ENCODE measurements at regions not wholly inside any gene's neighbourhood (a gene's known extent, or its start where the extent isn't known, plus 50 kb on each side); places are given as distances from the start of the nearest gene placed in this dataset.

DNA sequence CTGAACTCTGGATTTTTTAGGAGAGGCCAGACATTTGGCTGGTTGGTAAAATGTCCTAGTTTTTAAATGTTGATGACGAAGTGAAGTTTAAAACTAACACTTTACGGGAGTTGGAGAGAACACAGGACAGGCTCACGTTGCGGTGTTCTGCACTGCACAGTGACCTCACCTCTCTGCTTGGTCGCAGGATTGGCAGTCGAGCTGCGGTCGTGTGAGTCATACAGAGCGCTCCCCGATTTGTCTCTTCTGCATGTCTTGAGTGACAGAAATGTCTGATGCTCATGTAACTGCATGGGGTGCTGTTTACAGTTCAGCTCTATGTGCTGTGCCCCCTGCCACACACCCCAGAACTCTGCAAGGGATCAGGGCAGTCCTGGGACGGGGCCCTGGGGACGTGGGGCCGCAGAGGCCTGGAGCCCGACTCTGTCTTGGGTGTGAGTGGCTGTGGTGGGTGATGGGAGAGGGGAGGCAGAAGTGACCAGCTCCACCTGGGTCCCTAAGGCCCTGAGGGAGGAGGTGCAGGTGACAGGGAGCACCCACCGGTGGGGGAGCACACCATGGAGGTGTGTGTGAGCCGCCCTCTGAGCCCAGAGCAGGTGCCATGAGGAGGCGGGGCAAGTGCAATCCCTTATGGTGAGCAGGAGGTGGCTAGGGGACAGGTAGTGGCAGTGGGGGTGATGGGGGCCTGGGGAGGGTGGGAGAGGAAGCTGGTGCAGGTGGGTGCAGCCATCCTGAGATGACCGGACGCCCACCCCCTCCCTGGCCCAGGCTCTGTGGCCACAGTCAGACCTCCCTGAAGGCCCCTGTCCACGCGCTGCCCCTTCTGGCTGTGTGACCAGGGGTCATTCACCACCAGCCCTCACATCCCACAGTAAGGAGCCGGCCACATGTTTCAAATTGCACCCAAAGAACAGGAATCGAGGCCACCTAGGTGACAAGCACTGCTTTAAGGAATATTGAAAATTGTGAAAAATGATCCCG, 77.9 kb upstream of the ADRA2C start:
- TF ChIP-seq ZNF570 (CRISPR knock-in tag; IDR thresholded peaks at IDR 0.05; ENCODE audit: borderline replicate concordance): no peak
- no peak overlapping the region for H3K27ac ChIP-seq (ENCODE audit: extremely low read length, insufficient read depth, low read length)
- no peaks in the 10 kb centered on the region for H4K20me1 ChIP-seq (ENCODE audit: insufficient read depth, low read length)
- BruUV-seq (replicated peaks): no TSS peak
- H3K4me2 ChIP-seq (ENCODE audit: low read depth, low read length): no peak overlapping the region
- no peak overlapping the region for H3K4me3 ChIP-seq (replicated peaks in 1 of 3; ENCODE audit: insufficient read depth in 1 of 3, low read depth in 2 of 3, low read length in 3 of 3)
- 52% methylated on average over 18 of the region's 24 CpGs for WGBS (ENCODE audit: low lambda C conversion rate)
- ChIA-PET CTCF (ENCODE audit: low intra/inter-chr PET ratio, low total read pairs) (no interaction called here), POLR2A (no interaction called here)
- no peaks in the 10 kb centered on the region for H3K4me1 ChIP-seq (ENCODE audit: insufficient read depth, low read length)
- FAIRE-seq (no peak), ATAC-seq (no peak), DNase-seq (ENCODE audit: low spot score) (no peak)
- in situ Hi-C loops (cut with HindIII; ENCODE audit: extremely low pct_ligation_motif_present, low pct_unique_long_range_greater_than_20kb) (no loop called here), intact Hi-C loops (cut with micrococcal nuclease; ENCODE audit: unreplicated experiment) (no loop called here)
- H3K36me3 ChIP-seq (replicated peaks in 1 of 2; ENCODE audit: control insufficient read depth in 1 of 2, insufficient read depth in 2 of 2, low read length in 2 of 2): no peaks in the 10 kb centered on the region
- no peaks in the 10 kb centered on the region for H3K9me3 ChIP-seq (ENCODE audit: low read length)
- no peak overlapping the region for H3K9ac ChIP-seq (ENCODE audit: insufficient read depth, low read depth, low read length)
- H3K27me3 ChIP-seq (ENCODE audit: control insufficient read depth in 1 of 2, insufficient read depth in 2 of 2, low read length in 2 of 2): peaks cover 8 to 61% of the 10 kb centered on the region in 2 experiments
- H3K79me2 ChIP-seq (ENCODE audit: insufficient read depth, low read length): no peaks in the 10 kb centered on the region
- H2AFZ ChIP-seq (ENCODE audit: low read length): no peak overlapping the region

DNA sequence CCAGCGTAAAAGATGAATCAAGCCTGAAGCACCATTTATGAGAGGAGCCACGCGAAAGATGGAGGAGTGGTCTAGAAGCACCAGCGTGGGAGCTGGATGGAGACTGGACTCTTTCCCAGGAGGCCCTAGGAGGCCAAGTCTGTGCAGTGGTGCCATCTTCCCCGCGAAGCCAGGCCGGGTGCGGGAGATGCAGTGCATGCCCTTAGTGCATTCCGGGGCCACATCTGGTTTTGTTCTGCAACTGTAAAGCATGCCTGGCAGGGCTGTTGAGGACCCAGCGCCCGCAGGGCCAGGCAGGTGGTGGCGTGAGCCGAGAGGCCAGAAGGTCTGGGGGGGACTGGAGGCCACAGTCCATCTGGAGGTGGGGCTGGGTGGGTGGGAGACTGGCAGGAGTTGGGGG, 78.6 kb upstream of the ADRA2C start:
- peaks cover 8 to 65% of the 10 kb centered on the region in 2 experiments for H3K27me3 ChIP-seq (ENCODE audit: control insufficient read depth in 1 of 2, insufficient read depth in 2 of 2, low read length in 2 of 2)
- H3K79me2 ChIP-seq (ENCODE audit: insufficient read depth, low read length): no peaks in the 10 kb centered on the region
- no peaks in the 10 kb centered on the region for H3K36me3 ChIP-seq (replicated peaks in 1 of 2; ENCODE audit: control insufficient read depth in 1 of 2, insufficient read depth in 2 of 2, low read length in 2 of 2)
- H3K9ac ChIP-seq (ENCODE audit: insufficient read depth, low read depth, low read length): no peak overlapping the region
- no peak for DNase-seq (ENCODE audit: low spot score)
- TF ChIP-seq, protein P1, sequence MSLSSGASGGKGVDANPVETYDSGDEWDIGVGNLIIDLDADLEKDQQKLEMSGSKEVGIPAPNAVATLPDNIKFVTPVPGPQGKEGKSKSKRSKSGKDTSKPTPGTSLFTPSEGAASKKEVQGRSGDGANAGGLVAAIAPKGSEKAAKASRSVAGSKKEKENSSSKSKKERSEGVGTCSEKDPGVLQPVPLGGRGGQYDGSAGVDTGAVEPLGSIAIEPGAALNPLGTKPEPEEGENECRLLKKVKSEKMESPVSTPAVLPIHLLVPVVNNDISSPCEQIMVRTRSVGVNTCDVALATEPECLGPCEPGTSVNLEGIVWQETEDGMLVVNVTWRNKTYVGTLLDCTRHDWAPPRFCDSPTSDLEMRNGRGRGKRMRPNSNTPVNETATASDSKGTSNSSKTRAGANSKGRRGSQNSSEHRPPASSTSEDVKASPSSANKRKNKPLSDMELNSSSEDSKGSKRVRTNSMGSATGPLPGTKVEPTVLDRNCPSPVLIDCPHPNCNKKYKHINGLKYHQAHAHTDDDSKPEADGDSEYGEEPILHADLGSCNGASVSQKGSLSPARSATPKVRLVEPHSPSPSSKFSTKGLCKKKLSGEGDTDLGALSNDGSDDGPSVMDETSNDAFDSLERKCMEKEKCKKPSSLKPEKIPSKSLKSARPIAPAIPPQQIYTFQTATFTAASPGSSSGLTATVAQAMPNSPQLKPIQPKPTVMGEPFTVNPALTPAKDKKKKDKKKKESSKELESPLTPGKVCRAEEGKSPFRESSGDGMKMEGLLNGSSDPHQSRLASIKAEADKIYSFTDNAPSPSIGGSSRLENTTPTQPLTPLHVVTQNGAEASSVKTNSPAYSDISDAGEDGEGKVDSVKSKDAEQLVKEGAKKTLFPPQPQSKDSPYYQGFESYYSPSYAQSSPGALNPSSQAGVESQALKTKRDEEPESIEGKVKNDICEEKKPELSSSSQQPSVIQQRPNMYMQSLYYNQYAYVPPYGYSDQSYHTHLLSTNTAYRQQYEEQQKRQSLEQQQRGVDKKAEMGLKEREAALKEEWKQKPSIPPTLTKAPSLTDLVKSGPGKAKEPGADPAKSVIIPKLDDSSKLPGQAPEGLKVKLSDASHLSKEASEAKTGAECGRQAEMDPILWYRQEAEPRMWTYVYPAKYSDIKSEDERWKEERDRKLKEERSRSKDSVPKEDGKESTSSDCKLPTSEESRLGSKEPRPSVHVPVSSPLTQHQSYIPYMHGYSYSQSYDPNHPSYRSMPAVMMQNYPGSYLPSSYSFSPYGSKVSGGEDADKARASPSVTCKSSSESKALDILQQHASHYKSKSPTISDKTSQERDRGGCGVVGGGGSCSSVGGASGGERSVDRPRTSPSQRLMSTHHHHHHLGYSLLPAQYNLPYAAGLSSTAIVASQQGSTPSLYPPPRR (CRISPR knock-in tag; IDR thresholded peaks at IDR 0.05; ENCODE audit: borderline replicate concordance): no peak
- no peak for TF ChIP-seq ISX (CRISPR knock-in tag; conservative IDR thresholded peaks at IDR 0.05)
- H3K27ac ChIP-seq (ENCODE audit: extremely low read length, insufficient read depth, low read length): no peak overlapping the region
- no peak overlapping the region for H3K4me2 ChIP-seq (ENCODE audit: low read depth, low read length)
- no peaks in the 10 kb centered on the region for H3K9me3 ChIP-seq (ENCODE audit: low read length)
- no peak overlapping the region for H2AFZ ChIP-seq (ENCODE audit: low read length)
- H3K4me1 ChIP-seq (ENCODE audit: insufficient read depth, low read length): no peaks in the 10 kb centered on the region
- no peak for FAIRE-seq
- intact Hi-C loops (cut with micrococcal nuclease; ENCODE audit: unreplicated experiment): no loop called here
- ChIA-PET POLR2A (no interaction called here), CTCF (ENCODE audit: low intra/inter-chr PET ratio, low total read pairs) (no interaction called here)
- BruUV-seq (replicated peaks): no TSS peak
- in situ Hi-C loops (cut with HindIII; ENCODE audit: extremely low pct_ligation_motif_present, low pct_unique_long_range_greater_than_20kb): no loop called here
- H4K20me1 ChIP-seq (ENCODE audit: insufficient read depth, low read length): no peaks in the 10 kb centered on the region
- no peak for ATAC-seq
- 57% methylated on average over 9 of the region's 13 CpGs for WGBS (ENCODE audit: low lambda C conversion rate)
- no peak overlapping the region for H3K4me3 ChIP-seq (replicated peaks in 1 of 3; ENCODE audit: insufficient read depth in 1 of 3, low read depth in 2 of 3, low read length in 3 of 3)
